CD4-positive, alpha-beta T cell treated with Interleukin-15 for 4 hours (primary cell): ENCODE measurements at regions not wholly inside any gene's neighbourhood (a gene's known extent, or its start where the extent isn't known, plus 50 kb on each side); places are given as distances from the start of the nearest gene placed in this dataset.
"Not testable (repeated sequence)": the region's sequence is repeated elsewhere in the genome, so short reads cannot be mapped to it uniquely, and the experiment has no call there.

ENCODE experiments used
- DNase-seq: peaks from one replicate; pipeline ENCODE4 v3.0.0-alpha.2; 2020; ENCODE audit warnings: low spot score

GRCh38 chr4:138398322-138398721 lies 156.2 kb upstream of the SLC7A11 start:
- DNase-seq: no peak

- DNase-seq: no peak
Measured at GRCh38 chr4:138393886-138394610, 151.9 kb upstream of the SLC7A11 start.

- no peak for DNase-seq
Measured at GRCh38 chr4:138392751-138393308, 150.7 kb upstream of the SLC7A11 start.

- no peak for DNase-seq
Measured at GRCh38 chr4:138389976-138390685, 148.0 kb upstream of the SLC7A11 start.

- no peak for DNase-seq
Measured at GRCh38 chr4:138374947-138375346, 132.8 kb upstream of the SLC7A11 start.

GRCh38 chr4:138367942-138368341 lies 125.8 kb upstream of the SLC7A11 start:
- no peak for DNase-seq

- not testable (repeated sequence) for DNase-seq
Measured at GRCh38 chr4:138352446-138352845, 110.3 kb upstream of the SLC7A11 start.

- no peak for DNase-seq
Measured at GRCh38 chr4:138348055-138348454, 105.9 kb upstream of the SLC7A11 start.

GRCh38 chr4:138347561-138347960 lies 105.4 kb upstream of the SLC7A11 start:
- no peak for DNase-seq

GRCh38 chr4:138344851-138345250 lies 102.7 kb upstream of the SLC7A11 start:
- DNase-seq: no peak

- no peak for DNase-seq
Measured at GRCh38 chr4:138344054-138344453, 101.9 kb upstream of the SLC7A11 start.

- no peak for DNase-seq
Measured at GRCh38 chr4:138341739-138342415, 99.7 kb upstream of the SLC7A11 start.

- DNase-seq: no peak
Measured at GRCh38 chr4:138338840-138339239, 96.7 kb upstream of the SLC7A11 start.

GRCh38 chr4:138338222-138338621 lies 96.1 kb upstream of the SLC7A11 start:
- not testable (repeated sequence) for DNase-seq

GRCh38 chr4:138334346-138335016 lies 92.3 kb upstream of the SLC7A11 start:
- no peak for DNase-seq

- DNase-seq: not testable (repeated sequence)
Measured at GRCh38 chr4:138332415-138332814, 90.3 kb upstream of the SLC7A11 start.

GRCh38 chr4:138330531-138330930 lies 88.4 kb upstream of the SLC7A11 start:
- DNase-seq: no peak

GRCh38 chr4:138329506-138330070 lies 87.4 kb upstream of the SLC7A11 start:
- DNase-seq: no peak

- no peak for DNase-seq
Measured at GRCh38 chr4:138327338-138327737, 85.2 kb upstream of the SLC7A11 start.

- DNase-seq: no peak
Measured at GRCh38 chr4:138320831-138321230, 78.7 kb upstream of the SLC7A11 start.

GRCh38 chr4:138320030-138320429 lies 77.9 kb upstream of the SLC7A11 start:
- DNase-seq: no peak
